ENCODE measurements at regions not wholly inside any gene's neighbourhood (a gene's known extent, or its start where the extent isn't known, plus 50 kb on each side); places are given as distances from the start of the nearest gene placed in this dataset.

- Histone ChIP-seq H3K9me3 (ENCODE audit: control insufficient read depth, low read depth, low read length) (no peaks in the 10 kb centered on the region), H4K20me1 (ENCODE audit: control insufficient read depth, insufficient read depth, insufficient read length) (no peaks in the 10 kb centered on the region), H2BK20ac (ENCODE audit: low read depth, low read length, poor library complexity, severe bottlenecking) (no peak overlapping the region), H4K8ac (replicated peaks; ENCODE audit: insufficient read length, low read depth, low read length) (no peak overlapping the region), H3K14ac (ENCODE audit: insufficient read depth, low read length) (no peak overlapping the region), H2BK12ac (ENCODE audit: insufficient read length, low read depth, low read length) (no peak overlapping the region), H4K91ac (ENCODE audit: insufficient read length, low read depth, low read length) (no peak overlapping the region), H3K18ac (ENCODE audit: insufficient read length, low read depth, low read length) (no peak overlapping the region), H3T11ph (ENCODE audit: low read length) (no peak overlapping the region), H2AFZ (ENCODE audit: low read length) (no peak overlapping the region), H3K27ac (ENCODE audit: insufficient read length, low read depth, low read length) (no peak overlapping the region), H3K79me1 (ENCODE audit: insufficient read depth, low read depth, low read length, poor library complexity, severe bottlenecking) (no peaks in the 10 kb centered on the region), H2AK5ac (ENCODE audit: insufficient read length, low read length) (no peak overlapping the region), H4K5ac (ENCODE audit: insufficient read length, low read depth, low read length) (no peak overlapping the region), H3K9ac (ENCODE audit: extremely low read depth, insufficient read length, low read length) (no peak overlapping the region), H3K4me2 (ENCODE audit: insufficient read depth, insufficient read length, low read length) (no peak overlapping the region), H3K23ac (ENCODE audit: insufficient read length, low read depth, low read length) (no peak overlapping the region), H2BK120ac (ENCODE audit: low read depth, low read length, poor library complexity, severe bottlenecking) (no peak overlapping the region), H2BK5ac (ENCODE audit: insufficient read length, low read length) (no peak overlapping the region), H3K56ac (ENCODE audit: insufficient read length, low read depth, low read length) (no peak overlapping the region), H3K23me2 (ENCODE audit: insufficient read length, low read depth, low read length, poor library complexity, severe bottlenecking) (no peaks in the 10 kb centered on the region), H3K4me1 (ENCODE audit: insufficient read depth, low read length) (no peaks in the 10 kb centered on the region), H3K27me3 (ENCODE audit: insufficient read depth, low read length) (no peaks in the 10 kb centered on the region), H2BK15ac (ENCODE audit: low read depth, low read length) (no peak overlapping the region), H3K79me2 (ENCODE audit: insufficient read depth, low read length) (no peaks in the 10 kb centered on the region), H3K4ac (ENCODE audit: low read depth, low read length) (no peak overlapping the region)
- peaks cover 3 to 12% of the 10 kb centered on the region in 2 experiments for H3K9me3 Mint-ChIP-seq
- H3K27ac Mint-ChIP-seq: no peak overlapping the region
- TF ChIP-seq, protein P1, sequence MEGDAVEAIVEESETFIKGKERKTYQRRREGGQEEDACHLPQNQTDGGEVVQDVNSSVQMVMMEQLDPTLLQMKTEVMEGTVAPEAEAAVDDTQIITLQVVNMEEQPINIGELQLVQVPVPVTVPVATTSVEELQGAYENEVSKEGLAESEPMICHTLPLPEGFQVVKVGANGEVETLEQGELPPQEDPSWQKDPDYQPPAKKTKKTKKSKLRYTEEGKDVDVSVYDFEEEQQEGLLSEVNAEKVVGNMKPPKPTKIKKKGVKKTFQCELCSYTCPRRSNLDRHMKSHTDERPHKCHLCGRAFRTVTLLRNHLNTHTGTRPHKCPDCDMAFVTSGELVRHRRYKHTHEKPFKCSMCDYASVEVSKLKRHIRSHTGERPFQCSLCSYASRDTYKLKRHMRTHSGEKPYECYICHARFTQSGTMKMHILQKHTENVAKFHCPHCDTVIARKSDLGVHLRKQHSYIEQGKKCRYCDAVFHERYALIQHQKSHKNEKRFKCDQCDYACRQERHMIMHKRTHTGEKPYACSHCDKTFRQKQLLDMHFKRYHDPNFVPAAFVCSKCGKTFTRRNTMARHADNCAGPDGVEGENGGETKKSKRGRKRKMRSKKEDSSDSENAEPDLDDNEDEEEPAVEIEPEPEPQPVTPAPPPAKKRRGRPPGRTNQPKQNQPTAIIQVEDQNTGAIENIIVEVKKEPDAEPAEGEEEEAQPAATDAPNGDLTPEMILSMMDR (conservative IDR thresholded peaks at IDR 0.05): no peak
- no peak for DNase-seq
- H3K4me3 Mint-ChIP-seq: no peak overlapping the region
- H3K36me3 Mint-ChIP-seq (ENCODE audit: insufficient read depth in 1 of 3, low read depth in 3 of 3): peaks cover 2 to 15% (median 6%) of the 10 kb centered on the region in 3 experiments; a peak in 5 of 7 replicates
- H3K4me1 Mint-ChIP-seq: no peaks in the 10 kb centered on the region; a peak in 1 of 4 replicates
- WGBS (ENCODE audit: extremely low coverage, insufficient read length, low lambda C conversion rate): no CpG with 5 or more reads among the region's 2 CpGs
- H3K27me3 Mint-ChIP-seq (ENCODE audit: low read depth): no peaks in the 10 kb centered on the region
These were observed 609.8 kb downstream of the ZNF608 start for GRCh38 chr5:124136609-124137008.
